ENCODE measurements at regions not wholly inside any gene's neighbourhood (a gene's known extent, or its start where the extent isn't known, plus 50 kb on each side); places are given as distances from the start of the nearest gene placed in this dataset.

DNA sequence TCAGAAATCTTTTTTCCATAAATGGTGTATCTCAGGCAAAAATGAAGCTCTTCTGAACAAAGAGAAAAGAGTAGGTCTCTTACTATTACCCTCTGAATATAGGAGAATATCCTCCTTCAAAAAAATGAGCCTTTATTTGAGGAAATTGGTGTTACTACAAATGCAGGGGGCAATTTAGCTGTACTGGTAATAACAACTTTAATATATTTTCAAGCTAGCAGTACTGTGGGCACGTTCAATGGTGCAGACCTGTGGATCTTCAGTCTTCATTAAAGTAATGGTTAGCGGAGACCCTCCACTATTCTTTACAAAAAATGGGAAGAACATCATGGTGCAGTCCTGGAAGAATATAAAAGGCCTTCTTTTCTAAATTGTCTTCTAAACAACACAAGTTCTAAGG is 661.3 kb downstream of the TMEM182 start:
- H3K79me2 ChIP-seq (ENCODE audit: insufficient read depth, low read length): no peaks in the 10 kb centered on the region
- no peaks in the 10 kb centered on the region for H3K36me3 ChIP-seq (ENCODE audit: insufficient read depth, low read length)
- H2AFZ ChIP-seq (ENCODE audit: low read depth, low read length): no peak overlapping the region
- no peaks in the 10 kb centered on the region for H3K9me3 ChIP-seq (ENCODE audit: insufficient read depth, low read length, severe bottlenecking)
- DNase-seq (no peak), ATAC-seq (ENCODE audit: insufficient read depth, low read depth) (no peak)
- TF ChIP-seq, protein P1, sequence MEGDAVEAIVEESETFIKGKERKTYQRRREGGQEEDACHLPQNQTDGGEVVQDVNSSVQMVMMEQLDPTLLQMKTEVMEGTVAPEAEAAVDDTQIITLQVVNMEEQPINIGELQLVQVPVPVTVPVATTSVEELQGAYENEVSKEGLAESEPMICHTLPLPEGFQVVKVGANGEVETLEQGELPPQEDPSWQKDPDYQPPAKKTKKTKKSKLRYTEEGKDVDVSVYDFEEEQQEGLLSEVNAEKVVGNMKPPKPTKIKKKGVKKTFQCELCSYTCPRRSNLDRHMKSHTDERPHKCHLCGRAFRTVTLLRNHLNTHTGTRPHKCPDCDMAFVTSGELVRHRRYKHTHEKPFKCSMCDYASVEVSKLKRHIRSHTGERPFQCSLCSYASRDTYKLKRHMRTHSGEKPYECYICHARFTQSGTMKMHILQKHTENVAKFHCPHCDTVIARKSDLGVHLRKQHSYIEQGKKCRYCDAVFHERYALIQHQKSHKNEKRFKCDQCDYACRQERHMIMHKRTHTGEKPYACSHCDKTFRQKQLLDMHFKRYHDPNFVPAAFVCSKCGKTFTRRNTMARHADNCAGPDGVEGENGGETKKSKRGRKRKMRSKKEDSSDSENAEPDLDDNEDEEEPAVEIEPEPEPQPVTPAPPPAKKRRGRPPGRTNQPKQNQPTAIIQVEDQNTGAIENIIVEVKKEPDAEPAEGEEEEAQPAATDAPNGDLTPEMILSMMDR (IDR thresholded peaks at IDR 0.05; ENCODE audit: borderline replicate concordance, extremely low read depth, low read length, poor library complexity, severe bottlenecking): no peak
- no peak for TF ChIP-seq EZH2 (IDR thresholded peaks at IDR 0.05; ENCODE audit: borderline replicate concordance, low read depth, low read length, severe bottlenecking)
- no peaks in the 10 kb centered on the region for H3K27me3 ChIP-seq (ENCODE audit: insufficient read depth, low read length, poor library complexity)
- no peaks in the 10 kb centered on the region for H4K20me1 ChIP-seq (ENCODE audit: insufficient read depth, low read length)
- no peak overlapping the region for H3K9ac ChIP-seq (ENCODE audit: low read depth, low read length)
- H3K27ac ChIP-seq (ENCODE audit: low read length): no peak overlapping the region
- H3K4me1 ChIP-seq (ENCODE audit: insufficient read depth, low read length): no peaks in the 10 kb centered on the region
- no peak overlapping the region for H3K4me2 ChIP-seq (ENCODE audit: insufficient read depth, low read length)
- H3K4me3 ChIP-seq (ENCODE audit: low read depth in 1 of 2, low read length in 2 of 2): no peak overlapping the region

DNA sequence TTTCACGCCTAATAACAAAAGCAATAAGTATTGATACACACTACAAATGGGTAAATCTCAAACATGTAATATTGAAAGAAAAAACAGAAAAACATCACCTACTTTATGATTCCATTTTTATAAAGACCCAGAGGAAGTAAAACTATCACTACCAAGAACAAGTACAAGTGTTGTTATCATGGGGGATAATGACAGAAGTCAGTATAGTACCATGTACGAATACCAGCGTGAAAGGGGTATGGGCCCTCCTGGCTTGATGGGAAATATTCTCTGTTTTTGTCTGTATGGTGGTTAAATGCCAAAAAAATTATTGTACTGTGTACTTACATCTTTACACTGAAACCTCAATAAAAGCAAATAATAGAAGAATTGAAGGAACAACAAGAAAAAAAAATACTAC is 665.7 kb downstream of the TMEM182 start:
- ATAC-seq (ENCODE audit: insufficient read depth, low read depth): no peak
- H3K27ac ChIP-seq (ENCODE audit: low read length): no peak overlapping the region
- H3K4me3 ChIP-seq (ENCODE audit: low read depth in 1 of 2, low read length in 2 of 2): no peak overlapping the region
- H3K36me3 ChIP-seq (ENCODE audit: insufficient read depth, low read length): no peaks in the 10 kb centered on the region
- no peak overlapping the region for H3K4me2 ChIP-seq (ENCODE audit: insufficient read depth, low read length)
- H3K9ac ChIP-seq (ENCODE audit: low read depth, low read length): no peak overlapping the region
- DNase-seq: no peak
- H3K4me1 ChIP-seq (ENCODE audit: insufficient read depth, low read length): no peaks in the 10 kb centered on the region
- TF ChIP-seq EZH2 (IDR thresholded peaks at IDR 0.05; ENCODE audit: borderline replicate concordance, low read depth, low read length, severe bottlenecking): no peak
- TF ChIP-seq, protein P1 (IDR thresholded peaks at IDR 0.05; ENCODE audit: borderline replicate concordance, extremely low read depth, low read length, poor library complexity, severe bottlenecking): no peak
- H3K79me2 ChIP-seq (ENCODE audit: insufficient read depth, low read length): no peaks in the 10 kb centered on the region
- no peaks in the 10 kb centered on the region for H3K9me3 ChIP-seq (ENCODE audit: insufficient read depth, low read length, severe bottlenecking)
- H4K20me1 ChIP-seq (ENCODE audit: insufficient read depth, low read length): no peaks in the 10 kb centered on the region
- no peak overlapping the region for H2AFZ ChIP-seq (ENCODE audit: low read depth, low read length)
- no peaks in the 10 kb centered on the region for H3K27me3 ChIP-seq (ENCODE audit: insufficient read depth, low read length, poor library complexity)

DNA sequence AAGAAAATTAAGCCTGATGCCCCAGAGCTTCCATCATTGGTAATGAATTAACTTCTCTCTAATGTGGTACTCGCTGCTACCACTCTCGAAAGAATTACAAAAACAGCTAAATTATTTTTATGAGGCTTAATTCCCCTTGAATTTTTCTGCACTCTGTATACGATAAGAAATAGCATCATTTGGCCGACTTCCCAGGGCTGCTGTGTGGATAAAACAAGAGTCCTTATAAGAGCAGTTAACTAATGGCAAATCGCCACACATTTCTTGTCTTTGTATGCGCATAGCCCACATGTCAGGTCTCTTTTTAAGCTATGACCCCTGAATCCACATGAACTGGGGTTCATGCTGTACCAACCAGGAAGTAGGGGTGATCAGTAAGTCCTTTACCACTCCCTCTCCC is 668.4 kb downstream of the TMEM182 start:
- Histone ChIP-seq H4K20me1 (ENCODE audit: insufficient read depth, low read length) (no peaks in the 10 kb centered on the region), H3K4me3 (ENCODE audit: low read depth in 1 of 2, low read length in 2 of 2) (no peak overlapping the region), H3K36me3 (ENCODE audit: insufficient read depth, low read length) (no peaks in the 10 kb centered on the region), H3K27me3 (ENCODE audit: insufficient read depth, low read length, poor library complexity) (no peaks in the 10 kb centered on the region), H3K79me2 (ENCODE audit: insufficient read depth, low read length) (no peaks in the 10 kb centered on the region), H2AFZ (ENCODE audit: low read depth, low read length) (no peak overlapping the region), H3K9ac (ENCODE audit: low read depth, low read length) (no peak overlapping the region), H3K9me3 (ENCODE audit: insufficient read depth, low read length, severe bottlenecking) (no peaks in the 10 kb centered on the region), H3K27ac (ENCODE audit: low read length) (no peak overlapping the region), H3K4me1 (ENCODE audit: insufficient read depth, low read length) (no peaks in the 10 kb centered on the region), H3K4me2 (ENCODE audit: insufficient read depth, low read length) (no peak overlapping the region)
- ATAC-seq (ENCODE audit: insufficient read depth, low read depth) (no peak), DNase-seq (no peak)
- TF ChIP-seq EZH2 (IDR thresholded peaks at IDR 0.05; ENCODE audit: borderline replicate concordance, low read depth, low read length, severe bottlenecking): no peak
- TF ChIP-seq, protein P1 (IDR thresholded peaks at IDR 0.05; ENCODE audit: borderline replicate concordance, extremely low read depth, low read length, poor library complexity, severe bottlenecking): no peak

GRCh38 chr2:103435010-103435409 is 673.2 kb downstream of the TMEM182 start:
- no peaks in the 10 kb centered on the region for H3K27me3 ChIP-seq (ENCODE audit: insufficient read depth, low read length, poor library complexity)
- TF ChIP-seq, protein P1 (IDR thresholded peaks at IDR 0.05; ENCODE audit: borderline replicate concordance, extremely low read depth, low read length, poor library complexity, severe bottlenecking): no peak
- no peak for TF ChIP-seq EZH2 (IDR thresholded peaks at IDR 0.05; ENCODE audit: borderline replicate concordance, low read depth, low read length, severe bottlenecking)
- no peaks in the 10 kb centered on the region for H4K20me1 ChIP-seq (ENCODE audit: insufficient read depth, low read length)
- no peaks in the 10 kb centered on the region for H3K9me3 ChIP-seq (ENCODE audit: insufficient read depth, low read length, severe bottlenecking)
- no peak overlapping the region for H3K4me2 ChIP-seq (ENCODE audit: insufficient read depth, low read length)
- no peak overlapping the region for H3K4me3 ChIP-seq (ENCODE audit: low read depth in 1 of 2, low read length in 2 of 2)
- DNase-seq (no peak), ATAC-seq (ENCODE audit: insufficient read depth, low read depth) (no peak)
- H3K36me3 ChIP-seq (ENCODE audit: insufficient read depth, low read length): no peaks in the 10 kb centered on the region
- no peaks in the 10 kb centered on the region for H3K4me1 ChIP-seq (ENCODE audit: insufficient read depth, low read length)
- no peaks in the 10 kb centered on the region for H3K79me2 ChIP-seq (ENCODE audit: insufficient read depth, low read length)
- H3K27ac ChIP-seq (ENCODE audit: low read length): no peak overlapping the region
- no peak overlapping the region for H2AFZ ChIP-seq (ENCODE audit: low read depth, low read length)
- no peak overlapping the region for H3K9ac ChIP-seq (ENCODE audit: low read depth, low read length)

All from DND-41 (cell line).